ENCODE measurements at regions not wholly inside any gene's neighbourhood (a gene's known extent, or its start where the extent isn't known, plus 50 kb on each side); places are given as distances from the start of the nearest gene placed in this dataset.

DNA sequence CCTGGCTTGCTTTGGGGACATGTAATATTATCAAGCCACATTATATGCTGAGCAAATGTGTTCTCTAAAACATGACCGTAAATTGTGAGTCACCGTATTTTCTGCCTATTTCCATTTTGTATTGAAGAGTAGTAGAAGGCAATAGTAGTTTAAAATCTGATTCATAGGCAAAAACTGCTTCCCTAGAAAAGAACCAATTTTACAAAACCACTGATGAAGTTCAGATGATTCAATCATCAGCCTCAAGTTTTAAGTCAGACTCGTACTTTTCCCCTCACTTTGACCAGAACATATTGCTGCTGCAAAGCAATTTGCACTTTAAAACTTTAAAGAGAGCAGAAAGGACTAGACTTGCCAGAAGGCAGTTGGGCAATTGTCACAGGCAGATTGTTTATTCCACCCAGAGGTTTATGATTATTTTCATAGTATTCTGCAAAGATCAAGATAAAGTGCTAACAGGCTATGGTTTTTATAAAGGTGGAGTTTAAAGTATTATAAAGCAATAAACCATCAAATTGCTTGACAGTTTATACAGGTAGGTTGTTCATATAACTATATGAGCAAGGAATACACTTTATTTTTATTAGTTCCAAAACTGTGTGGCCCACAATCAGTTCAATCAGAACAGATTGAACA lies 168.2 kb downstream of the ETV1 start:
- no peaks in the 10 kb centered on the region for H3K36me3 Mint-ChIP-seq (ENCODE audit: low read depth)
- no peaks in the 10 kb centered on the region for H3K4me1 Mint-ChIP-seq (ENCODE audit: low read depth)
- intact Hi-C loops (cut with micrococcal nuclease): no loop called here
- H3K27ac Mint-ChIP-seq: no peak overlapping the region
- H3K9me3 Mint-ChIP-seq: peaks cover 35% of the 10 kb centered on the region
- no peaks in the 10 kb centered on the region for H3K27me3 Mint-ChIP-seq
- no peak overlapping the region for H3K4me3 Mint-ChIP-seq

DNA sequence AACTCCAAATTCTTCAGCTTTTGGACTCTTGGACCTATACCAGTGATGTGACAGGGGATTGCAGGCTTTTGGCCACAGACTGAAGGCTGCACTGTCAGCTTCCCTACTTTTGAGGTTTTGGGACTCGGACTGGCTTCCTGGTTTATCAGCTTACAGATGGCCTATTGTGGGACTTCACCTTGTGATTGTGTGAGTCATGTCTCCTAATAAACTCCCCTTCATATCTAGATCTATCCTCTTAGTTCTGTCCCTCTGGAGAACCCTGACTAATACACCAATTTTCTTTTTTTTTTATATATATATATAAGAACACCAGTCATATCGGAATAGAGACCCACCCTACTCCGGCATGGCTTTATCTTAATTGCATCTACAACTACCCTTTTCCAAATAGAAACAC lies 166.8 kb downstream of the ETV1 start:
- Mint-ChIP-seq H3K36me3 (ENCODE audit: low read depth) (no peaks in the 10 kb centered on the region), H3K9me3 (peaks cover 27% of the 10 kb centered on the region), H3K27ac (no peak overlapping the region), H3K27me3 (no peaks in the 10 kb centered on the region), H3K4me1 (ENCODE audit: low read depth) (no peaks in the 10 kb centered on the region), H3K4me3 (no peak overlapping the region)
- intact Hi-C loops (cut with micrococcal nuclease): no loop called here

DNA sequence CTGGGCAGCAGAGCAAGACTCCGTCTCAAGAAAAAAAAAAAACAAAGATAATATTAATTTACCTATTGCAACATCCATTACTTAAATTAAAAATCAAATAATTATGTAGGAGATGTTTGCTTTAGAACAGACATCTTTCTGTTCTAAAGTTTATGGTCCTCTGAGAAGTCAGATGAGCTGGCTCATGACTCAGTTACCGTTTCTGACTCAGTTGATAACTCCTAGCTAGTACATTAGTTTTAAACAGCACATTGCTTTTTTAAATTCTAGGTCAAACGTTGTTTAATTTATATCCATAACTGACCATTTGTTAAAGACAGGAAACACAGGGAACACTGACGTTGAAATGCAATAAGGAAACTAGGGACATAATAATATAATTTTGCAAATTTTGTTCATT lies 162.7 kb downstream of the ETV1 start:
- H3K9me3 Mint-ChIP-seq: peaks cover 9% of the 10 kb centered on the region
- H3K27me3 Mint-ChIP-seq: peaks cover 2% of the 10 kb centered on the region
- H3K4me1 Mint-ChIP-seq (ENCODE audit: low read depth): no peaks in the 10 kb centered on the region
- no peak overlapping the region for H3K4me3 Mint-ChIP-seq
- no peaks in the 10 kb centered on the region for H3K36me3 Mint-ChIP-seq (ENCODE audit: low read depth)
- intact Hi-C loops (cut with micrococcal nuclease): no loop called here
- H3K27ac Mint-ChIP-seq: no peak overlapping the region

DNA sequence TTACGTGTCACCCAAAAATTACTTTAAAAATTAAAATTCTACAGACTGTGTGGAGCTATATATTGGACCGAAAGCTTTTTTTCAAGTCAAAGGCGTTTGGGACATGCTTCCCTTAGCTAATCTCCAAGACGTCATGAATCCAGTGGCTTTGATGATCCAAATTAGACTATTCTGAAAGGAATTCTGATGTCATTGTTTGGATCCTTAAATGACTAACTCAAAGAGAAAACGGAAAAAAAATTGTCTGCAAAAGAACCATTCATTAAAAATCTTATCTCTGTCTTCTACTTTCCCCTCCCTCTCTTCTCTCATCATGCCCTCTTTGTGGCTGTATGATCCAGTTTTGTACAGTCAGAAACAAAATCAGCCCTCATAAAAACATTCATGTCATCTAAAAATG lies 161.8 kb downstream of the ETV1 start:
- Mint-ChIP-seq H3K4me1 (ENCODE audit: low read depth) (no peaks in the 10 kb centered on the region), H3K36me3 (ENCODE audit: low read depth) (no peaks in the 10 kb centered on the region), H3K4me3 (no peak overlapping the region), H3K27me3 (peaks cover 2% of the 10 kb centered on the region), H3K27ac (no peak overlapping the region), H3K9me3 (peaks cover 9% of the 10 kb centered on the region)
- intact Hi-C loops (cut with micrococcal nuclease): no loop called here

DNA sequence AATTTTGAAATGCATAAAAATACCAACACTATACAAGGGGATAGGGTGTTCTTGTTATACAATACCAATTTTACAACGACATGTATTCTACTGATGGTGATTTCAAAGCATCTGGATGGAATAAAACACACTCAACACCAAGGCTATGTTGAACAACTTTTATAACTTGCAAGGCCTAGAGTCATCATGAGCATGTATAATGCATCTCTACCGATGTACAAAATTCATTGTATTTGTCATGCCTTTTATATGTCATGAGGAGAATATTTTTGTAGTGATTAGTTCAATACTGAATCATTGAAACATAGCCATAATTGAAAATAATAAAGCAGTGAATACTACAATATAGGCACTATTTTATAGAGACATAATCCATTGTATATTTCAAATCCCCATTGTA lies 160.2 kb downstream of the ETV1 start:
- Mint-ChIP-seq H3K9me3 (no peaks in the 10 kb centered on the region), H3K36me3 (ENCODE audit: low read depth) (no peaks in the 10 kb centered on the region)

DNA sequence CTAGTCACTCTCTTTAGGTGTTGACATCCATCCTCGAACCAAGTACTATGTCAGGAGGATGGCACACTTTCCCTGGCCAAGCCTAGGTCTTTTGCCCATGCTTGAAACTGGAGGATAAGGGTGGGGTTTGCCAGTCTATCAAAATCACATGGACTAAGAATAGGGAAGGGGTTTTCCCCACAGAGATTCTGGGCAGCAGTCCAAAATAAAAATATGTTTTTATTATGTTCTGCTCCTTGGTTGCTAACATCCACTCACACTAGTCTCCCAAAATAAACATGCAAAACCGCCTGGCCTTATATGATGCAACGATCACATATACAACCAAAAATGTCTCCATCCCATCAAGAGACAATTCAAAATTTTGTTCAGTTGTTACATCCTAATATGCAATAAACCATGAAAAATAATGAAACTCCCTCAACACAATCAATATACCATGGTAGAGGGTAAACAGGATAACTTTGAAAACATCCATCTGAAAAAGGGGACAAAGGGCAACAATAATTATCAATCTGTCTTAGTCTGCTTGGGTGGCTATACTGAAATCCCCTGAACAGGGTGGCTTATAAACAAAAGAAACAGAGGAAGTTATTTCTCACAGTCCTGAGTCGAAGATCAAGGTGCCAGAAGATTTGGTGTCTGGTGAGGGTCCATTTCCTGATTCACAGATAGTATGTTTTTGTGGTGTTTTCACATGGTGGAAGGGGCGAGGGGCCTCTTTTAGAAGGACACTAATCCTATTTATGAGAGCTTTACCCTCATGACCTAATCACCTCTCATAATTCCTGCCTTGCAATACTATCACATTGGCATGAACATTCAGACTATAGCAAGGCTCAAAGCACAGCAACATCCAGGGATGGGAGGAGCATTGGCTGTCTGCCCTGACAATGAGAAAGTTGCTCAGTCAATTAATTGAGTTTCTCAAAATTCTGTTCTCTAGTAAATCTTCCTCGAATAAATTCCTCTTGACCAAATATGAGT lies 159.3 kb downstream of the ETV1 start:
- H3K27me3 Mint-ChIP-seq: peaks cover 2% of the 10 kb centered on the region
- H3K4me1 Mint-ChIP-seq (ENCODE audit: low read depth): no peaks in the 10 kb centered on the region
- intact Hi-C loops (cut with micrococcal nuclease): no loop called here
- no peak overlapping the region for H3K27ac Mint-ChIP-seq
- no peaks in the 10 kb centered on the region for H3K36me3 Mint-ChIP-seq (ENCODE audit: low read depth)
- no peaks in the 10 kb centered on the region for H3K9me3 Mint-ChIP-seq
- no peak overlapping the region for H3K4me3 Mint-ChIP-seq

More for the DNA sequence above, 160.2 kb downstream of the ETV1 start:
- Mint-ChIP-seq H3K4me3 (no peak overlapping the region), H3K27me3 (peaks cover 2% of the 10 kb centered on the region), H3K27ac (no peak overlapping the region), H3K4me1 (ENCODE audit: low read depth) (no peaks in the 10 kb centered on the region)
- intact Hi-C loops (cut with micrococcal nuclease): no loop called here

DNA sequence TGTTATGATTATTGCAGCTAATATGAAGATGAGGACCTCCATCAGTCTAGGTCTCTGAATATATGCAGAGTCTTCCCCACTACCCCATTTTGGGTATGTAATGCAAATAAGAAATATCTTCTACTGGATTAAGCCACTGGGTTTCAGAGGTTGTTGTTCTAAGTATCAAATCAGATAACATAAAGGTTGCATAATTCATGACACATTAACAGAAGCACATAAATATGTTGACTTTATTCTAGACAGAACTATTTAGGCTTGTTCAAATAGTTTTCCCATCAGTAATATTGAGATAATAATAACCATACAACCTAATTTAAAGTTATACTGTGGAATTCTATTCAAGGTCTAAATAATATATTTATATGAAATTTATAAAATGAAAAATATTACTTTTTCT lies 157.1 kb downstream of the ETV1 start:
- Mint-ChIP-seq H3K4me3 (no peak overlapping the region), H3K36me3 (ENCODE audit: low read depth) (no peaks in the 10 kb centered on the region), H3K27me3 (peaks cover 2% of the 10 kb centered on the region), H3K27ac (no peak overlapping the region), H3K4me1 (ENCODE audit: low read depth) (no peaks in the 10 kb centered on the region), H3K9me3 (no peaks in the 10 kb centered on the region)
- intact Hi-C loops (cut with micrococcal nuclease): no loop called here

DNA sequence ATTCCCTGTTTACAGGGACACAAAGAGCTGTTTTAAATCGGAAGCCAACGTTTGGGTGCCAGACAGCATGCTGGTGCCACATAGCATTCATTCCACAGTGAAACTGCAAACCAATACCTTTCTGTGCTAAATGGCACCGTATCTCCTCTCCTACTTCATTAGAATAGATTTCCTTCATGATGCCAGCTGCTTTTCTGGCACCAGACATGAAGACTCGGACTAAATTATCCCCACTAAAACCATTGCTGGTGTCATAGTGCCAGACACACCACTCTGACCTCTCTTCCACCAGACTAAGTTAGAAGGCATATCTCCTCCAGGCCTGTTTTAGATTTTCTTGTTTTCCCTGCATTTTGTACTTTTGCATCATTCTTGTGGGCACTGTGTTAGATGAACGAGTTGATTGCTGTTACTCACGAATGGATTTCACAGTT lies 155.1 kb downstream of the ETV1 start:
- peaks cover 2% of the 10 kb centered on the region for H3K27me3 Mint-ChIP-seq
- H3K4me3 Mint-ChIP-seq: no peak overlapping the region
- H3K9me3 Mint-ChIP-seq: no peaks in the 10 kb centered on the region
- no peaks in the 10 kb centered on the region for H3K4me1 Mint-ChIP-seq (ENCODE audit: low read depth)
- no peaks in the 10 kb centered on the region for H3K36me3 Mint-ChIP-seq (ENCODE audit: low read depth)
- intact Hi-C loops (cut with micrococcal nuclease): no loop called here
- no peak overlapping the region for H3K27ac Mint-ChIP-seq

DNA sequence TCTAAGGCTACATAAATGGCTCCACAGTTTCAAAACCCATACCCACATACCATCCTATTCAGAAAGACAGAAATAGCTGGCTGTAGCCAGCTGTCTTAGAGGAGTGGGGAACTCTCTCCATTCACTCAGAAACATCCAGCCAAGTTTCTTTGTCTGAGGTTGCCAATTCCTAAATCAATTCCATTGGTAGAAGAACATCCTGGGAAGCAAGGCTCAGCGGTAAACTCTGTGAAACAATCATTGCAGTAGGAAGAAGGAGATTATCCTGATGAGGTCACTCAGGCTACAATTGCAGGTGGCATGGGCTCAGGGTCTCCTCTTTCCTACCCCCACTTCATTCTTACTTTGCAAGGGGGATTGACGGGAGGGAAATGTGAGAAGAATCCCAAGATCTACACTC lies 154.0 kb downstream of the ETV1 start:
- no peak overlapping the region for H3K27ac Mint-ChIP-seq
- no peak overlapping the region for H3K4me3 Mint-ChIP-seq
- H3K9me3 Mint-ChIP-seq: no peaks in the 10 kb centered on the region
- intact Hi-C loops (cut with micrococcal nuclease): no loop called here
- peaks cover 2% of the 10 kb centered on the region for H3K27me3 Mint-ChIP-seq
- no peaks in the 10 kb centered on the region for H3K4me1 Mint-ChIP-seq (ENCODE audit: low read depth)
- no peaks in the 10 kb centered on the region for H3K36me3 Mint-ChIP-seq (ENCODE audit: low read depth)

DNA sequence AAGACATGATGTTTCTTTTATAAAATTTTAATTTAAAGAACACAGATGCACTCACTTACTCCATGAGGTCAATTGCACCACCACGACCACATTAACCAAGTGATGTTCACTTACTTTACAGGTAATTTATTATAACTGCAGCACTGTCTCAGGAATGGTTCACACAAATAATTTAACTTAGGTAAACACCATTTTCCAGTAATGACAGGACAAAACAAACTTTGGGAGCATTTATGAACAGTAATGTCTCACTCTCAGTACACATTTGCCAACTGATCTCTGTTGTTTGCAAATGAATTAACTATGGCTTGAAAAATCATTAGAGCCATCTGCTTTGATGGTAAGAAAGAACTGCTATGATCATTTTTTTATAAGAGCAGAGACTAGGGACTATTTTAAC lies 150.4 kb downstream of the ETV1 start:
- H3K9me3 Mint-ChIP-seq: no peaks in the 10 kb centered on the region
- H3K27me3 Mint-ChIP-seq: peaks cover 11% of the 10 kb centered on the region

More for the DNA sequence above, 150.4 kb downstream of the ETV1 start:
- Mint-ChIP-seq H3K4me3 (no peak overlapping the region), H3K36me3 (ENCODE audit: low read depth) (no peaks in the 10 kb centered on the region), H3K27ac (no peak overlapping the region), H3K4me1 (ENCODE audit: low read depth) (no peaks in the 10 kb centered on the region)
- intact Hi-C loops (cut with micrococcal nuclease): no loop called here

All from dendritic cell treated with granulocyte-macrophage colony-stimulating factor and Interleukin-4, amounts not matched to agents 40 ng/mL and 50 ng/mL, for 4 days (primary cell).